ENCODE measurements at regions not wholly inside any gene's neighbourhood (a gene's known extent, or its start where the extent isn't known, plus 50 kb on each side); places are given as distances from the start of the nearest gene placed in this dataset.

DNA sequence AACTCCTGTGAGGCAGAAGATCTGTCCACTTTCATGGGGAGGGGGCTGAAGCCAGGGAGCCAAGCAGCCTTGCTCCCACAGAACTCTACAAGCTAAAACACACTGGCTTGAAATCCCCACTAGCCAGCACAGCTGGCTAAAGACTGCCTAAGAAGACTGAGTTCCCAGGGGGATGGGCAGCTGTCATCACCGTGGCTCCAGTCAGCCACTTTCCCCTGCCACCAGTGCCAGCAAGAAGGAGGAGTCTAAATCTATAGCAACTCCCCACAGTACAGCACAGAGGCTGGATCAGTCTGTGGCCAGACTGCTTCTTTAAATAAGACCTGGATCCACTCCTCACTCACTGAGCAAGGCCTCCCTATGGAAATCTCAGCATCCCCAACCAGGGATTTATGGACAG, 308.6 kb downstream of the FAM47B start (continued):
- TF ChIP-seq ATF2 (CRISPR knock-in tag; IDR thresholded peaks at IDR 0.05; ENCODE audit: borderline replicate concordance, low read depth) (no peak), CBFB (CRISPR knock-in tag; IDR thresholded peaks at IDR 0.05; ENCODE audit: low read depth) (no peak), ARID4B (CRISPR knock-in tag; IDR thresholded peaks at IDR 0.05; ENCODE audit: borderline replicate concordance) (no peak)

- Mint-ChIP-seq H3K27me3 (ENCODE audit: low read depth) (no peaks in the 10 kb centered on the region), H3K27ac (no peak overlapping the region), H3K9me3 (no peaks in the 10 kb centered on the region), H3K36me3 (no peaks in the 10 kb centered on the region), H3K4me3 (no peak overlapping the region), H3K4me1 (no peaks in the 10 kb centered on the region)
- ATAC-seq (no peak), DNase-seq (ENCODE audit: low spot score) (no peak)
- ChIA-PET CTCF (no interaction called here), POLR2A (no interaction called here)
- TF ChIP-seq FOXJ3 (CRISPR knock-in tag; IDR thresholded peaks at IDR 0.05; ENCODE audit: borderline replicate concordance) (no peak), TCF7 (CRISPR knock-in tag; IDR thresholded peaks at IDR 0.05; ENCODE audit: low read depth) (no peak), STAT6 (CRISPR knock-in tag; conservative IDR thresholded peaks at IDR 0.05; ENCODE audit: low read depth) (no peak), CDX4 (CRISPR knock-in tag; IDR thresholded peaks at IDR 0.05; ENCODE audit: borderline replicate concordance) (no peak), PRDM15 (CRISPR knock-in tag; IDR thresholded peaks at IDR 0.05) (no peak), ZNF281 (CRISPR knock-in tag; IDR thresholded peaks at IDR 0.05) (no peak), NR3C1 (CRISPR knock-in tag; conservative IDR thresholded peaks at IDR 0.05; ENCODE audit: low read depth) (no peak), CREB1 (CRISPR knock-in tag; IDR thresholded peaks at IDR 0.05) (no peak), ETV6 (CRISPR knock-in tag; IDR thresholded peaks at IDR 0.05) (no peak), ZNF121 (CRISPR knock-in tag; IDR thresholded peaks at IDR 0.05) (no peak)
- TF ChIP-seq, protein P1, sequence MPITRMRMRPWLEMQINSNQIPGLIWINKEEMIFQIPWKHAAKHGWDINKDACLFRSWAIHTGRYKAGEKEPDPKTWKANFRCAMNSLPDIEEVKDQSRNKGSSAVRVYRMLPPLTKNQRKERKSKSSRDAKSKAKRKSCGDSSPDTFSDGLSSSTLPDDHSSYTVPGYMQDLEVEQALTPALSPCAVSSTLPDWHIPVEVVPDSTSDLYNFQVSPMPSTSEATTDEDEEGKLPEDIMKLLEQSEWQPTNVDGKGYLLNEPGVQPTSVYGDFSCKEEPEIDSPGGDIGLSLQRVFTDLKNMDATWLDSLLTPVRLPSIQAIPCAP (CRISPR knock-in tag; IDR thresholded peaks at IDR 0.05): no peak
- TF ChIP-seq, protein P2, sequence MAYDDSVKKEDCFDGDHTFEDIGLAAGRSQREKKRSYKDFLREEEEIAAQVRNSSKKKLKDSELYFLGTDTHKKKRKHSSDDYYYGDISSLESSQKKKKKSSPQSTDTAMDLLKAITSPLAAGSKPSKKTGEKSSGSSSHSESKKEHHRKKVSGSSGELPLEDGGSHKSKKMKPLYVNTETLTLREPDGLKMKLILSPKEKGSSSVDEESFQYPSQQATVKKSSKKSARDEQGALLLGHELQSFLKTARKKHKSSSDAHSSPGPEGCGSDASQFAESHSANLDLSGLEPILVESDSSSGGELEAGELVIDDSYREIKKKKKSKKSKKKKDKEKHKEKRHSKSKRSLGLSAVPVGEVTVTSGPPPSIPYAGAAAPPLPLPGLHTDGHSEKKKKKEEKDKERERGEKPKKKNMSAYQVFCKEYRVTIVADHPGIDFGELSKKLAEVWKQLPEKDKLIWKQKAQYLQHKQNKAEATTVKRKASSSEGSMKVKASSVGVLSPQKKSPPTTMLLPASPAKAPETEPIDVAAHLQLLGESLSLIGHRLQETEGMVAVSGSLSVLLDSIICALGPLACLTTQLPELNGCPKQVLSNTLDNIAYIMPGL (CRISPR knock-in tag; IDR thresholded peaks at IDR 0.05): no peak
- TF ChIP-seq, protein P3, sequence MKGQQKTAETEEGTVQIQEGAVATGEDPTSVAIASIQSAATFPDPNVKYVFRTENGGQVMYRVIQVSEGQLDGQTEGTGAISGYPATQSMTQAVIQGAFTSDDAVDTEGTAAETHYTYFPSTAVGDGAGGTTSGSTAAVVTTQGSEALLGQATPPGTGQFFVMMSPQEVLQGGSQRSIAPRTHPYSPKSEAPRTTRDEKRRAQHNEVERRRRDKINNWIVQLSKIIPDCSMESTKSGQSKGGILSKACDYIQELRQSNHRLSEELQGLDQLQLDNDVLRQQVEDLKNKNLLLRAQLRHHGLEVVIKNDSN (CRISPR knock-in tag; IDR thresholded peaks at IDR 0.05): no peak
These were observed 333.5 kb downstream of the FAM47B start for GRCh38 chrX:35276115-35276514.
